HG02798 (cell line): ENCODE measurements at regions not wholly inside any gene's neighbourhood (a gene's known extent, or its start where the extent isn't known, plus 50 kb on each side); places are given as distances from the start of the nearest gene placed in this dataset.
"Not testable (repeated sequence)": the region's sequence is repeated elsewhere in the genome, so short reads cannot be mapped to it uniquely, and the experiment has no call there.

Source experiments
- ATAC-seq: cut with Tn5 transposase; IDR thresholded peaks from one replicate; pipeline ENCODE4 v1.9.1; 2021; ENCODE audit warnings: mild to moderate bottlenecking; ENCODE audit not compliant: unreplicated experiment, poor library complexity

DNA sequence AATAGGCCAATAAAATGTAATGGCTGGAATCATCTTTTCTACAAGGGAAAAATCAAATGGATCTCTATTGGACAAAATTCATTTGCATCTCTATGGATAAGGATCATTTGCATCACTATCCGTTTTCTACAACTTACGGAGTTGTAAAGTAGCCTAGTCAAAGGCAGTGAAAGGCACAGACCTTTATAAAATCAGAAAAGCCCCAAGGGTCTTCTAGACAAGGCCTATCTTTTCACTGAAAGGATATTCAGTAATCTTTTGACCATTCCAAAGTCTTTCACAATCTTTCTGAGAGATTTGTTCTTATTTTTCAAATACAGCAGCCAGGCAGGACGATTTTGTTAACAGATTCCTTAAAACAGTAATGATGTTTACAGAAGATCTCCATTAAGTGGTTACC lies 119.5 kb upstream of the JADE1 start:
- no peak for ATAC-seq

DNA sequence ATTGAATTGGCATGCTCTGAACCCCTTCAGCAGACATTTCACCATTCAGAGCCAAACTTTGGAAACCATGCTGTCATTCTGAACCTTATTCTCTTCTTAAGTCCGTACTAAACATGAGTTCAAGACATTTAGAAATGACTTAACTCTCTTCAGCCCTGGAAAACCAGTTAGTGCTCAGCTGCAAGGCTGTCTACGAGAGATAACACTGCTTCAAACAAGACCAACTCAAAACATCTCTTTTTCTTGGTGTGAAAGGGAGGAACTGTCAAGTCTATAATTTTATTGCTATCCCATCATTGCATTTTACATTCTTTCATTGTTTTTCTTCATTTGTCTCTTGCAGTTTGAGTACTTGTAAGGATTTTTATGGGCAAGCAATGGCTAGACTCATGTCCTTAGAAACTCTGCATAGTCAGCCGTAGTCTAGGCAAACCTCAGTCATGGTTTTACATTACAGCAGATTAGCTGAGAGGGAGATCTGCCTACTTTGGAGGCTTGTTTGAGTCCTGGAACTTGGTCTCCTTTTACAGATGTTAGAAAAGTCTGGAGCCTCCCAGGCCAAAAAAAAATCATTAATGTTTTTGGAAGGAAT lies 120.6 kb upstream of the JADE1 start:
- no peak for ATAC-seq

DNA sequence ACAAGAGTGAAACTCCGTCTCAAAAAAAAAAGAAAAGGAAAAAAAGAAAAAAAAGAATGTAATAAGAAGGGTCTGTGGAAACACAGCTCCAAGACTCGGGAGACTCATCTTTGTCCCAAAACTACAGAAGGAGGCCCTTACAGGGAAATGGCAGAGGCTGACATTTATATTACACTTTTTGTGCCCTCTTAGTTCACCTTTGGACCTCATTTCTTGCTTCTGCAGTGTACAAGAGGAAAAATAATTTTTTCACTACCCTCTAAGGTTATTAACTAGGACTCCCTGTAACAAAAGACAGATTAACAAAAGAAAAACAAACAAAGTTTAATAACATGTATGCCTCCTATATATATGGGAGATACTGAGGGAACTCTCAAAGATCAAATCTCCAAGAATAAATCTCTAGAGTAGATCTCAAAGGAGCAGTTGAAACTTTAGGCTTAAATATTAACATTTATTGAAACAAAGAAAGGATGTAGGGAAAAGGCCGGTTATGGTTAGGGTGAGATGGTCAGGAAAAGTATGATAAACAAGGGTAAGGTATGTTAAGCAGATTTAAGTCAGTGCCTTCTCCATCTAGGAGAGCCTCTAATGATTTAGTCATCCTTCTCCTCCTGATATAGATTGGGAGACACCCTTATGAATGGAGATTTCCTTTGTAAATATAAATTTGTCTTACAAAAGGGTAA lies 121.3 kb upstream of the JADE1 start:
- ATAC-seq, result no peak

DNA sequence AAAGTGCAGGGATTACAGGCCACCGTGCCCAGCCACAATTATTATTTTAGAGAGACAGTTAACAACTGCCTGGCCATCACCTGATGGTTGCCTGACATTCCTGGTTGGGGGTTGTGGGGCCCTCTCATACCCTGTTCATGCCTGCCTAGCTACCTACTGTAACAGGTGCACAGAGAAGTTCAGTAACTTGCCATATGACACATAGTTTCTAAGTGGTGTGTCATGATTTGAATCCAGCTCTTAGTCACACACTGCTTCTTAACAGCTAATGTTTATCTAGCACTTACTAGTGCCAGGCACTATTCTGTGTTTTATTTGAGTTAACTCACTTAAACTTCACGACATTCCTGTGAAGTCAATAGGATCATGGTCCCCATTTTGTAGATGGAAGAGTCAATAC lies 122.7 kb upstream of the JADE1 start:
- no peak for ATAC-seq

DNA sequence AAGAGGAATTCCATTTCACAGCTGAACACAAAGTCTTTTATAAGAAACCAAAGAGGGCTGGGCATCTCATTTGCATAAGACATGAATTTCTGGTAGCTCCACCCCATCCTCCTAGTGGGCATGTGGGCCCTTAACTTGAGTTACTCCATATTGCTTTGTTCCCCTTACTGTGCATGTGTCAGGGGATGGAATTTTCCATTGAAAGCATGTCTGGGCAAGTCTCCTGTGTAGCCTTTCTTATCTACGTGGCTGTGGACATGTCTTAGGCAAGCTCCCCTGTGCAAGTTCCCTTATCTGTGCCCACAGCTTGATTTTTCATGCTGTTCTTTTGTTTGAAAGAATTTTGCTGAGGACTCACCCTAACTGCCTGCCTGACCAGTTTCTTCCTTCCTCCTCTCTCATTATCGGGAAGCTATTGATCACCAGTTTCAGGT lies 123.5 kb upstream of the JADE1 start:
- ATAC-seq, result no peak

DNA sequence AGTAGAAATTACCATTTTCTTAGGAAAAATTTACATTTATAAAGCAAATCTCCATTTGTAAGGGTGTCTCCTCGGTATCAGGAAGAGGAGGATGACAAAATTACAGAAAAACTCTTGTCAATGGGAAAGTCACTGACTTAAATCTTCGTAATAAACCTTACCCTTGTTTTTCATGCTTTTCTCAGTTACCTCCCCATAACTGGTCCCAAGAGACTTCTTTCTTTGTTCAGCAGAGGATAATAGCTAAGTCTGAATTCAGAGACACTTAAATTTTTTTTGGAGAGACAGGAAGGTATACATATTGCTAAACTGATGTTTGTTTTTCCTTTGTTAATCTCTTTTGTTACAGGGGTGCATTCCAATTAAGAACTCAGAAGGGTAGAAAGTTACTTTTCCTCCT lies 125.5 kb upstream of the JADE1 start:
- ATAC-seq, result no peak

DNA sequence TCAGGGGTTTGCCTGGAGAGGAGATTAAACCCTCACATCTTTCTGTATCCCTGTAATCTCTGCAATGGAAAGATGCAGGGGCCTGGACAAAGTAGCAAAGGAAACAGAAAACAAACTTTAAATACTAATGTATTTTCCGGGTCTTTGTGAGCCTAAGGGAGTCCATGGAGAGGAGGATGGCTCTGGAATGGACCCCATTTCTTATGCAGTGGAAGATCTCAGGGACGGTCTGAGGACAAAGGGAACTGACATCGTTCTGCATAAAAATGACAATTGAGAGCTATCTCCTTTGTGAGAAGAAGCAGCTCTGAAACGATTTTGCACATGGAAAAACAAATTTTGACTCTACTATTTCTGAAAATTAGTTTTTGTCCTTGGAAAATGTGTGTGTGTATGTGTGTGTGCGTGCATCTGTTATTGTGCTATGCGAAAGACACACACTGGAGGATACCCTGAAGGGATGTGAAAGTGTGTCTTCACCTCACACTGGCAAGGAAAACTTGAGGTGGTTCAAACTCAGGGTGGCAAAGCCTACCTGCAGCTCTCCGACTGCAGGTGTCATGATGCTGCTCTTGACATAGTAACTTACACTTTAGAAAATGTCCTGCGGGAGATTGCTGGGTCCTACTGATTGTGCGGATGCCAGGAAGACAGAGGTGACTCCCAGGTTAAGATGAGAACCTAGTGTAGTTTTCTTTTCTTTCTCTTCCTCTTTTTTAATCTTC lies 126.4 kb upstream of the JADE1 start:
- ATAC-seq, result no peak

DNA sequence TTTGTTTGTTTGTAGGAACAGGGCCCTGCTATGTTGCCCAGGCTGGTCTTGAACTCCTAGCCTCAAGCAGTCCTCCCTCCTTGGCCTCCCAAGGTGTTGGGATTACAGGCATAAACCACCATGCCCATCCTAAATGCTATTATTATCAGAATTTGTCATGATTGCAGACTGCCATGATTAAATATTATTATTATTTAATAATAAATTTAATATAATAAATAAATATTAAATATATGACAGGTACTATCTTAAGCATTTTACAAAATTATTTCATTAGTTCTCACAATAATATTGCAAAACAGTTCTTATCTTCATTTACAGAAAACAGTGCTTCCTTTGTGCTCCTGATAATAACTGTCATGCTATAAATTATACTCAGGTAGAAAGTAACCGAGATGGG lies 133.4 kb upstream of the JADE1 start:
- ATAC-seq, result no peak

DNA sequence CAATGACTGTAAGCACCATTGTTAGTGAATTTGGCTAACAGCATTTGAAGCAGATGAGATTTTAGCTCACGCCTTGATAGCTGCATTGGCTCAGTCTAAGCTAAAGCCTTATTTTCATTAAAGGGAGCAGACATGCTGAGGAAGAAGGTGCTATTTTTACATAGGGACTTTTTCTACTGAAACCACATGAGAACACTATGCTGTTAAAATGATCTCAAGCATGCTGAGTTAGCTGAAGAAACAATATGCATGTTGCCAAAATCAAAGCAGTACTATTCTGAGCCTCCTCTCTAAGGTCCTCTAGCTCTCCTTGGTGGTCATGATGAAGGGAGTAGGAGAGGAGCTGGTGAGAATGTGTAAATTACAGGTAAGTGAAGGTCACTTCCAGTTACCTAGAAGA lies 134.4 kb upstream of the JADE1 start:
- peak; percentile 95 for ATAC-seq

DNA sequence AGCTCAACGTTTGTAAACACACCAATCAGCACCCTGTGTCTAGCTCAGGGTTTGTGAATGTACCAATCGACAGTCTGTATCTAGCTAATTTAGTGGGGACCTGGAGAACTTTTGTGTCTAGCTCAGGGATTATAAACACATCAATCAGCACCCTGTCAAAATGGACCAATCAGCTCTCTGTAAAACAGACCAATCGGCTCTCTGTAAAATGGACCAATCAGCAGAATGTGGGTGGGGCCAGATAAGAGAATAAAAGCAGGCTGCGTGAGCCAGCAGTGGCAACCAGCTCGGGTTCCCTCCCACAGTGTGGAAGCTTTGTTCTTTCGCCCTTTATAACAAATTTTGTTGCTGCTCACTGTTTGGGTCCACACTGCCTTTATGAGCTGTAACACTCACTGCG lies 136.3 kb upstream of the JADE1 start:
- not testable (repeated sequence) for ATAC-seq

DNA sequence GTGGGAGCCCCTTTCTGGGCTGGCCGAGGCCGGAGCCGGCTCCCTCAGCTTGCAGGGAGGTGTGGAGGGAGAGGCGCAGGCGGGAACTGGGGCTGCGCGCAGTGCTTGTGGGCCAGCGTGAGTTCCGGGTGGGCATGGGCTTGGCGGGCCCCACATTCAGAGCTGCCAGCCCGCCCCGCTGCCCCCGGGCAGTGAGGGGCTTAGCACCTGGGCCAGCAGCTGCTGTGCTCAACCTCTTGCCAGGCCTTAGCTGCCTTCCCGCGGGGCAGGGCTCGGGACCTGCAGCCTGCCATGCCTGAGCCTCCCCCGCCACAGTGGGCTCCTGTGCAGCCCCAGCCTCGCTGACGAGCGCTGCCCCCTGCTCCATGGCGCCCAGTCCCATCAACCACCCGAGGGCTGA lies 136.9 kb upstream of the JADE1 start:
- ATAC-seq, result not testable (repeated sequence)

DNA sequence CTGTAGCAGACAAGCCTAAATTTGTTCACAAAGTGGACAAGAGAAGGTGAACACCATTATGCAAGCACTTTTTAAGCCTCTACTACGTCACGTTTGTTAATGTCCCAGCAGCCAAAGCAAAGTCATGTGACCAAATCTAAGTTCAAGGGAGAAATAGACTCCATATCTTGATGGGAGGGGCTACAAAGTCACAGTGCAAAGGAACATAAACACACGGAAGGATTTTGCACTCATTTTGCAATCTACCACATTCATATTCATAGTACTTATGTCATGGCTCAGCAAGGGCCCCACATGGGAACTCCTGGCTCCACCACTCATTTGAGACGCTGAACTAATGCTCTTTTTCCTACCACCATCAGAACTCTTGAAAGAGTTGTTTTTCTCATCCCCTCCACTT lies 139.0 kb upstream of the JADE1 start:
- ATAC-seq, result no peak

DNA sequence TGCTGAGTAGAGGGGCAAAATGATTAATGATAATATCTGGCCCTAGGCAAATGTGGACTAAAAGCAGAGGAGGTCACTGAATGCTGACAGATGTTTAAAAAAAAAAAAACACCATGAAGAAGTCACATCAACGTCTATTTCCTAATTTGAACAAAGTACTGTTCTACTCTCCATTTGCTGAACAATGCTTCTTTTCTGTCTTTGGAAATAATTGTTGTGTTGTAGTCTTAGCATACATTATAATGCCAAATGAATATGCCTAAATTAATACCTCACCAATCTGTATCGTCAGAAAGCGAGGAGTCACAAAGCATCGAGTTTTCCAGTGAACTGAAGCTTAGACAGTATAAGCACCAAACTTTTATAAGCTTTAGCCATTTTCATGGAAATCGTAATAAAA lies 140.9 kb upstream of the JADE1 start:
- no peak for ATAC-seq

DNA sequence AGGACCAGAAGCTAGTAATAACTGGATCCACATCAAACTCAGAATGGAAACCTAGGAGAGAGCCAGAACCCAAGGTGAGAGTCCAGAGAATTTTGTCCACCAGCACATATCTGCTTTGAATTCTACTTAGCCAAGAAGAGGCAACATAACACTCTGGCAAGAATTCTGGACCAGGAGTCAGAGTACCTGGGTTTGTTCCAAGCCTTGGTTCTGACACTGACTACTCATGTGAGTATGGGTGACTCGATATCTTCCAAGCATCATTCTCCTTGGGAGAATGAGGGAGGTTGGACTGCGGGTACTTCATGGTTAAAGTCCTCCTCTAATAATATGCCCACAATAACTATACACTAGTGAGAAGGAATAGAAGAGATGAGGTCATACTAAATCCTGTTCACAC lies 144.0 kb upstream of the JADE1 start:
- ATAC-seq, result no peak

DNA sequence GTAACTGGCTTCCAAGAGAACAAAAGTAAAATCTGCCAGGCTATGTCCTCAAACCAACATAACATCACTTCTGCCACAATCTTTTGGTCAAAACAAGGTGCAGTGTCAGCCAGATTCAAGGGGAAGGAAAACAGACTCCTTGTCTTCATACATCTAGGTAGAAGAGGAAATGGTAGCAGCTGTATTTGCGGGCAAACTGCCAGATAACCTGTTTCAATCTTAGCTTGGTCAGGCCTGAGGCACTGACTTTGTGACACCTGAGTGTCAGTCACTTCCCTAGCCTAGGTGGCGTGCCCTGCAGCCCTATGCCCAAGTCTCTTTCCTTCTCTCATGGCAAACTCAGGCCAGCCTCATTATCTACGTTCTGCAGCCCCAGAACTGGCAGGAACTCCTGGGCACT lies 146.2 kb upstream of the JADE1 start:
- ATAC-seq, result peak; percentile 85

DNA sequence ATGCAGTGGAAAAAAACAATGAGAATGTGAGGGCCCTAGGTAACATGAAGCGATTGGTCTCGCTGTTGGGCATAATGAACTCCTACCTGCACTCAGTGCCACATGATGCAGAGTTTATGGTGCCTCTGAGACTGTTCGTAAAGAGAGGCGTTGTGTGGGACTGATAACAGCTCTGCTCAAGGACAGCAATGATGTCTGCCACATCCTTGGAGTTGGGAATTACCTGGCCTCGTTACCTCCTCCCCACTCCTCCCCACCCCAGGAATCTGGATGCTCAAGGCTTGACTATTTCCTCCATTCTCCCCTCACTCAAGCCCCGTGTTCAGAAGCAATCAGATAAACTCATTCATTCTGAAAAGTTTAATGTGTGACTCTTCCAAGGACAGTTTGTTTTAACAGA lies 148.0 kb upstream of the JADE1 start:
- ATAC-seq, result no peak

DNA sequence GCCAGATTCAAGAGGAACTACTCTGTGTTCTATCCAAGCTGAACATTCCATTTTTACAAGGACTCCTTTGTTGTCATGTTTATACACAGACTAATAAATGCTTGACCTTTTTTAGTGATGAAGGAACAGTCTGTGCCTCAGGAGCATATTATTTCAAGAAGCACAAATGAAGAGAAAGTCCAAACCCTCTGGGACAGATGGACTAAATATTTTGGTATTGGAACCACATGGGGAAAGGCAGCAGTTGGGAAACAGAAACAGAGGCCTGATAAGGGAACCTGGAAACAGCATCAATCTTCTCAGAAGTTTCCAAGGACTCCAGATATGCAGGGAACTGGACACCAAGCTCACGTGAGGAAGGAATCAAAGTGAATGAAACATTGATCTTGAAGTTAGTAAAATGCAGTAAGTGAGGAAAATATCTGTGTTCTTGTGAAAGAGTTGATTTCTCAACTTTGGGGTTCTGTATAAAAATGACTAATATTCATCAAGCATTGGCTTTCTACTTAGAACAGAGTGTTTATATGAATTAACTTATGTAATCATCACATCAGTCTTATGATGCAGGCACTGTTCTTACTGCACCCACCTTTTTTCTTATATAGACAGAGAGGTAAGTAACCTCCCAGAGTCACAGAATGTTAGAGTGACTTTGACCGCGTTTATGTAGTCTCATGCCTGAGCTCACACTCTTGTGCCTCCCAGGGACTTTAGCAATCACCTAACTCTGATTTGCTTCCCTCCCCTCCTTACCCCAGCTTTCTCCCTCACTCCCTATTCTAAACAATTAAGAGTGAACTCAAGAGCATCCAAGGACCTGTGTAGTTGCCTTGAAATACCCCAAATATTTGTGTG lies 148.9 kb upstream of the JADE1 start:
- ATAC-seq, result no peak

DNA sequence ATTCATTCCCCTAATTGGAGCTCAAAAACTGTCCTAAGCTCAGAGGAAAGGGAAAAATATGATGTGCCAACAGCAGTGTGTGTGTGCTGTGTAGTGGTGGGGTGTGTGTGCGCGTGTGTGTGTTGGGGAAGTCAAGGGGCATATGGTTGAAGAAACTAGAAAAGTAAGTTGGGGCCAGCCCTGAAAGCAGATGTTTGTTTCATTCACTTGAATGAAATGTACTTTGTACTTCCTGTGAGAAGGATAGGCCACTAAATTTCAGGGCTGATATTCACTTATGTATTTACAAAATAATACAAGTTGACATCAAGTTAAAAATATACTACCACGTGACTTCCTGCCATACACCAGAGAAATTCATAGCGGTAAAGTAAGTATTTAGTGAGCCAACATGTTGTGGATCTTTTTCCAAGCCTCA lies 151.3 kb upstream of the JADE1 start:
- ATAC-seq, result peak; percentile 73

DNA sequence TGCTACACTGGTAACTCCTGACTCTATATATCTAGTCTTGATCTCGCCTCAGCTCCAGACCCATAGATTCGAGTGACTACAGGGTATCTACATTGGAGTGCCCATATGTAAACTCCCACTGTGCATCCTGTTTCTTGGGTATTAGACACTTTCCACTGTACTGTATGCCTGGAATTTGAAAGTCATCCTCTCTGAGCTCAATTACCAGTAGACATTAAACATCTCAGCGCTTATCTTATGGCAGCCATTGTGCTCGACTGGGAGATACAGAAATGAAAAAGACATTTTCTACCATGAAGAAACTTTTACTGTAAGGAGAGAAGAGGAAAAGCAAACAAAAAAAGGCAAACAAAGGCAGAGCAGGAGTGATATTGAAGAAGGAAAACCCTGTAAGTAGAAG lies 151.9 kb upstream of the JADE1 start:
- no peak for ATAC-seq

DNA sequence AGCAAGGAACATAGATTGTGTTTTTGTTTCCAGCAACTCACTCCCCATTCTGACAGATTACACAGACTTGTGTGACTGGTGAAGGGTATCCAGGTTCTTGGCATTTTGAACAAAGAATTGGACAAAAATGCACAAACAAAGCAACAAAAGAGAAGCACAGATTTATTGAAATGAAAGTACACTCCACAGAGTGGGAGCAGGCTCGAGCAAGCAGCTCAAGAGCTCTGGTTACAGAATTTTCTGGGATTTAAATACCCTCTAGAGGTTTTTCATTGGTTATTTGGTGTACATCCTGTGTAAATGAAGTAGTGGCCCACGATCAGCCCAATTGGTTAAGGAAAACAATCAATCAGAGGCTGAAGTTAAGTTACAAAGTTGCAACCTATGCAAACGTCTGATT lies 155.0 kb upstream of the JADE1 start:
- no peak for ATAC-seq
